ENCODE measurements at regions not wholly inside any gene's neighbourhood (a gene's known extent, or its start where the extent isn't known, plus 50 kb on each side); places are given as distances from the start of the nearest gene placed in this dataset.

- no peak for TF ChIP-seq POLR2A (IDR thresholded peaks at IDR 0.05)
- TF ChIP-seq, protein P1, sequence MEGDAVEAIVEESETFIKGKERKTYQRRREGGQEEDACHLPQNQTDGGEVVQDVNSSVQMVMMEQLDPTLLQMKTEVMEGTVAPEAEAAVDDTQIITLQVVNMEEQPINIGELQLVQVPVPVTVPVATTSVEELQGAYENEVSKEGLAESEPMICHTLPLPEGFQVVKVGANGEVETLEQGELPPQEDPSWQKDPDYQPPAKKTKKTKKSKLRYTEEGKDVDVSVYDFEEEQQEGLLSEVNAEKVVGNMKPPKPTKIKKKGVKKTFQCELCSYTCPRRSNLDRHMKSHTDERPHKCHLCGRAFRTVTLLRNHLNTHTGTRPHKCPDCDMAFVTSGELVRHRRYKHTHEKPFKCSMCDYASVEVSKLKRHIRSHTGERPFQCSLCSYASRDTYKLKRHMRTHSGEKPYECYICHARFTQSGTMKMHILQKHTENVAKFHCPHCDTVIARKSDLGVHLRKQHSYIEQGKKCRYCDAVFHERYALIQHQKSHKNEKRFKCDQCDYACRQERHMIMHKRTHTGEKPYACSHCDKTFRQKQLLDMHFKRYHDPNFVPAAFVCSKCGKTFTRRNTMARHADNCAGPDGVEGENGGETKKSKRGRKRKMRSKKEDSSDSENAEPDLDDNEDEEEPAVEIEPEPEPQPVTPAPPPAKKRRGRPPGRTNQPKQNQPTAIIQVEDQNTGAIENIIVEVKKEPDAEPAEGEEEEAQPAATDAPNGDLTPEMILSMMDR (IDR thresholded peaks at IDR 0.05) = no peak
Measured at GRCh38 chr10:80730522-80730921, 192.8 kb downstream of the SH2D4B start.
